Stimulated activated naive B cell treated with anti-CD40 and anti-IgM and Interleukin-4, amounts not matched to agents 10 μg/mL and 1 μg/mL and 100 μg/mL, for 72 hours (primary cell): ENCODE measurements at regions not wholly inside any gene's neighbourhood (a gene's known extent, or its start where the extent isn't known, plus 50 kb on each side); places are given as distances from the start of the nearest gene placed in this dataset.

Experiments
- ATAC-seq, 2 donors: fragments of 150-1000 bp; cut with Tn5 transposase; replicated peaks; 2 replicates each; pipeline ENCODE4 v1.10.0; 2021; ENCODE audit warnings: moderate library complexity in 1 of 2
- DNase-seq: peaks from one replicate; pipeline ENCODE4 v3.0.0; 2021
- H3K27ac Mint-ChIP-seq: one replicate; pipeline ENCODE4 v1.8.0; 2022; ENCODE audit warnings: mild to moderate bottlenecking, mixed read lengths
- H3K27me3 Mint-ChIP-seq, 2 donors: one replicate each; pipeline ENCODE4 v1.8.0; 2022; ENCODE audit warnings: mixed read lengths in 2 of 2
- H3K36me3 Mint-ChIP-seq, 2 donors: one replicate each; pipeline ENCODE4 v1.8.0; 2022; ENCODE audit warnings: mixed read lengths in 2 of 2, mild to moderate bottlenecking in 1 of 2
- H3K4me1 Mint-ChIP-seq, 2 donors: one replicate each; pipeline ENCODE4 v1.8.0; 2022; ENCODE audit warnings: mixed read lengths in 2 of 2, mild to moderate bottlenecking in 1 of 2
- H3K4me3 Mint-ChIP-seq, 2 donors: one replicate each; pipeline ENCODE4 v1.8.0; 2022; ENCODE audit warnings: mild to moderate bottlenecking in 2 of 2, mixed read lengths in 2 of 2, moderate library complexity in 1 of 2
- H3K9me3 Mint-ChIP-seq, 2 donors: one replicate each; pipeline ENCODE4 v1.8.0; 2022; ENCODE audit warnings: mixed read lengths in 2 of 2, mild to moderate bottlenecking in 1 of 2

DNA sequence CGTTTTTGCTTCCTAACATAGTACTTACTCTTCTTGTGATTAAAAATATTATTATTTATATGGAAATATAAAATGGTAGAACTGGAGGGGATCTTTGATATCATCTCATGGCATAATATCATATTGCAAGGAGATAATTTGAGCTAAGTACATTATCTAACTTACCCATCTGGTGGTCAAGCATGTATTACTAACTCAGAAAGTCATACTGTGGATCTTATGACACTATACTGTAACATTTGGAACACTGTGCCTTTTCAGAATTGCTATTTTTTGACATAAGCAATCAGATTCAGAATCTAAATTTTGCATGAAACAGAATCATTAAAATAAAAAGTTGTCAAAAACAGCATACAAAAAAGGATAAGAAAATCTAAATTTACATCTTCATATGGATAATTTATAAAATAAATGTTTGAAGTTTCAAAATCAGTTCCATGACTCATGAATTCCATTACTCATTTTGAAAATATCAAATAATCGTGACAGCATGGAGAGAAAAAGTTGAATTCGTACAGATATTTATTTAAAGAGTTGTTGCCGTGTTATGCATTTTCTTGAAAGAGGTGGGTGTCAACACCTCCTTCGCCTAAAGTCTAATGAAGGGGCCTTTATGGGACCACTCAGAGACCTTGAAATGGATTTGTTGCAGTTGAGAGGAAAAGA, 928.1 kb downstream of the PDHA2 start:
- Mint-ChIP-seq H3K4me1 (no peaks in the 10 kb centered on the region), H3K9me3 (peaks cover 0 to 3% of the 10 kb centered on the region in 2 donors), H3K4me3 (no peak overlapping the region), H3K27ac (no peak overlapping the region), H3K27me3 (no peaks in the 10 kb centered on the region), H3K36me3 (no peaks in the 10 kb centered on the region)
- no peak for ATAC-seq
- no peak for DNase-seq

DNA sequence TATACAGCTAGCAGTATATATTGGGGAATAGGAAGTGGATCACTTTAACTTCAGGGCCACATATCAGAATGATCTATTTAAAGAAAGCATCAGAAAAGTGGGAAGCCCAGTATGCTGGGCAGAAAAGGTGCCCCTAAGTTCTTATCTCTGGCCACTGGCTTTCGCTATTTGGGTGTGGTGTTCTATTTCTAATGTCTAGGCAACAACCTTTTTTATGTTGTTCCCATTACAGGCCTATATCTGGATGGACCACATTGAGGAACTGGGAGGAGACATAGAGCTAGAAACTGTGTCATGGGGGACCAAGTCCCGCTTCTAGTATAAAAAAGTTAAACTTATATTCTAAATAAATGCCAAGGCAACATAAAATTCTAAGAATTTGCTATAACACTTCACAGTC, 935.6 kb downstream of the PDHA2 start:
- Mint-ChIP-seq H3K27me3 (no peaks in the 10 kb centered on the region), H3K9me3 (peaks cover 0 to 5% of the 10 kb centered on the region in 2 donors), H3K36me3 (no peaks in the 10 kb centered on the region), H3K4me1 (no peaks in the 10 kb centered on the region), H3K4me3 (no peak overlapping the region), H3K27ac (no peak overlapping the region)
- no peak for DNase-seq
- no peak for ATAC-seq

DNA sequence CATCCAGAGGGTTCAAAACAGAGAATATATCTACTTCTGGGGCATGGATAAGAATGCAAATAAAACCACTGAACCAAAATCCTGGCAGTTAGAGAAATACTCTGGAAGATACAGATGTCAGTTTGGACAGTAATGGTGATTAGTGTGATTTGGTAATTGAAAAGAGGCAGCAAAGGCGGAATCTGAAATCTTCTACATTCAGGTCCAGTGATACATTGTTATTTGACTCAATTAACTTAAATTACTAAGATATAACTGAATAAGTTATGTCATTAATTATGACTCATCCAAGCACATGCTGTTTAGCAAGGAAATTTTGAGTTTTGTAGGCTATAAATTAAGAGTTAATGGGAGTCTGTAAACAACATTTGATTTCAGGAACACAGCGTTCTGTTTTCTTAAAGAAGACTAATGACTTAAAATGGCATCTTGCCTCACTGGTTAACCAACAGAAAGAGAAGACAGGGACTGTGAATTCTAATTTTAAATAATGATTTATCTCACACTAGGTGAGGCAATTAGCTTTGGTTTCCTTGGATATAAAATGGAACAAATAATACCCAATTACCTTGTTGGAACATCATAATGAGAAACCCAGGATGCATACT, 937.1 kb downstream of the PDHA2 start:
- no peak for ATAC-seq
- H3K4me3 Mint-ChIP-seq = no peak overlapping the region

DNA sequence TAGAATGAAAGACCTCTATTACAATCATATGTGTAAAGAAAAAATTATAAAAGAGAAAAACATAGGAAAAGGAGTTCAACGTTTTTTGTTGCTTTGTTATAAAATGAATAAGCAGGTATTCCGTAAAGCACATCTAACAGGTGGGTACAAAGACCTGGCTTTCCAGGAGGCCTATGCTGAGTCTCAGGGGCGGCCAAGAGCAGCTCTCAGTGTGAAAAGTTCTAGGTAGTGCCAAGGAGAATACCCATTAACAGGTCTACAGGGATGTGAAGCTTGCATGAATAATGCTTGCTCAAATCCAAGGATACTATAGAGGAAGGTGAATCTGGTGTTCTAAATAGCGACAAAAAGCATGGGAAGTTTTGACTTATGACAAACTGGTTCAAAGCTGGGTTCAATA, 944.4 kb downstream of the PDHA2 start:
- Mint-ChIP-seq H3K4me1 (no peaks in the 10 kb centered on the region), H3K36me3 (no peaks in the 10 kb centered on the region), H3K27me3 (no peaks in the 10 kb centered on the region), H3K4me3 (no peak overlapping the region), H3K9me3 (peaks cover under 1 to 6% of the 10 kb centered on the region in 2 donors), H3K27ac (no peak overlapping the region)
- DNase-seq (no peak), ATAC-seq (no peak)

More for the DNA sequence above, 937.1 kb downstream of the PDHA2 start:
- H3K4me1 Mint-ChIP-seq = no peaks in the 10 kb centered on the region
- peaks cover 0 to 6% of the 10 kb centered on the region in 2 donors for H3K9me3 Mint-ChIP-seq
- H3K36me3 Mint-ChIP-seq = no peaks in the 10 kb centered on the region
- H3K27ac Mint-ChIP-seq = no peak overlapping the region
- H3K27me3 Mint-ChIP-seq = no peaks in the 10 kb centered on the region
- DNase-seq = no peak

DNA sequence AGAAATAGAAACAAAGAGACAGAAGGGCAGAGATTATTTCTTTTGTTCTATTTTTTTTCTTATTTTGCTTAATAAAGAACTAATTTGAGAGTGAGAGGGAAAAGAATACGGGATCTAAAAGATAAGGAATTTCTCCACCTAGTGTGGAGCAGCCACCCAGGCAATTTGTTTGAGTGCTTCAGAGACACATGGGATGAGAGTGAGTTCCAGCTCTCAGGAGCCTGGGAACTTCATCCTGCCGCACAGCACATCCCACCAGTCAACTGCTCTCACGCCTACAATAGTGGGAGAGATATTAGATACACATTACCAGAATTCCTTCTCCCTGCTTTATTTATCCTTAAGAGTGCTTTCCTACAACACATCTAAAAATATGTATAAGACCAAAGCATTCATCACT, 946.4 kb downstream of the PDHA2 start:
- ATAC-seq = no peak
- Mint-ChIP-seq H3K36me3 (no peaks in the 10 kb centered on the region), H3K4me3 (no peak overlapping the region), H3K4me1 (no peaks in the 10 kb centered on the region), H3K27me3 (no peaks in the 10 kb centered on the region), H3K27ac (no peak overlapping the region), H3K9me3 (peaks cover 3% of the 10 kb centered on the region in 2 donors)
- DNase-seq = no peak

DNA sequence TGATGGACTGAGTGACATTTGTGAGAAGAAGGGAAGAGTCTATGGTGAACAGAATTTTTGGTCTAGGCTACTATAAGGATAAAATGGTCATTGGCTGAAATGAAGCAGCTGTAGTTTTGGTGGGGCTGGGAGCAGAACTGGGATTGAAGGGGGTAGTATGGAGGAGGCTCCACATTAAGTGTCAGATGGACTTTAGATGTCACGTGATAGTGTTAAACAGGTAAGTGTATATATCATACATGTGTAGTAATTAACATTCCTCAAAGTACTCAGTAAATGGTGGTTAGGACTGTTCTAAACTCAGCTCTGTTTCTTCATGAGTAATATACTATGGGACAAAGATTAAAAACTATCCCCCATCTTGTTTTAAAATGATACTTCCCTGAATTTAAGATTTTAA, 947.9 kb downstream of the PDHA2 start:
- DNase-seq = no peak
- no peaks in the 10 kb centered on the region for H3K4me1 Mint-ChIP-seq
- H3K36me3 Mint-ChIP-seq = no peaks in the 10 kb centered on the region
- no peak overlapping the region for H3K4me3 Mint-ChIP-seq
- no peak for ATAC-seq
- no peaks in the 10 kb centered on the region for H3K27me3 Mint-ChIP-seq
- no peak overlapping the region for H3K27ac Mint-ChIP-seq
- H3K9me3 Mint-ChIP-seq = peaks cover 3% of the 10 kb centered on the region in 2 donors

DNA sequence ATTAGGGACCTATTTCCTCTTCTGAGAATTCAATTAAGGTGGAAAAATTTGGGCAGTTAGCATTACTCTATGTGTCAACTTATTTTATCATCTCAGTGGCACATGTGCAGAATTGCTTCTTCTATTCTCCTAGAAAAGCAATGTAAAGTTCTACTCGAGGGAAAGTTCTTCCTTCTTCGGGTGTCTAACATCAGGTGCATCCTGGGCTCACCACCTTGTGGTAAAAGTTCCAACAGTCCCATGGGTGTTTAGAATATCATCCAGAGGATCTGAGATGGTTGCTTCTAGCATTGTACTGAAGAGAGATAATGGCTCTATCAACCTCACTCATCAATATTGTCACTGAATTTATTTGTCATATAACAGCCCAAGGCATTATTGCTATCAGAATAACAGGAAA, 969.7 kb downstream of the PDHA2 start:
- Mint-ChIP-seq H3K27ac (no peak overlapping the region), H3K27me3 (no peaks in the 10 kb centered on the region), H3K4me1 (no peaks in the 10 kb centered on the region), H3K36me3 (no peaks in the 10 kb centered on the region), H3K4me3 (no peak overlapping the region), H3K9me3 (peaks cover 4 to 6% of the 10 kb centered on the region in 2 donors)
- ATAC-seq = no peak
- DNase-seq = no peak

DNA sequence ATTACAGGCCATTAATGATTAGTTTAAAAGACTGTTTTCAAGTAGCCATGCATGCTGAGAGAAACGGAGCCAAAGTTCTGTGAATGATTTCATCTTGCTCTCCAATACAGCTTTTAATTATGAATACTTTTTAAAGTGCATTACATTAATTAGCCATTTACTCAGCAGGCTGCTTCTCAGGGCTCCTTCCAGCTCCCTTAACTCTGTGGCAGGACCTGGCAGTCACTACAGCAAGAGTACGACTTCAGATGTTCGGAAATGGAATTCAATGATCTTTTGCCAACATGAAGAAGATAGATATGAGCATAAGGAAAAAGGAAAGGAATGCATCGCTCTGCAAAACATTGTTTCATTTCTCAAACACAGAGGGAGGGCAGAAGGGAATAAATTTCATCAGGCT, 987.2 kb downstream of the PDHA2 start:
- no peak overlapping the region for H3K27ac Mint-ChIP-seq
- H3K9me3 Mint-ChIP-seq = no peaks in the 10 kb centered on the region
- no peak for ATAC-seq

DNA sequence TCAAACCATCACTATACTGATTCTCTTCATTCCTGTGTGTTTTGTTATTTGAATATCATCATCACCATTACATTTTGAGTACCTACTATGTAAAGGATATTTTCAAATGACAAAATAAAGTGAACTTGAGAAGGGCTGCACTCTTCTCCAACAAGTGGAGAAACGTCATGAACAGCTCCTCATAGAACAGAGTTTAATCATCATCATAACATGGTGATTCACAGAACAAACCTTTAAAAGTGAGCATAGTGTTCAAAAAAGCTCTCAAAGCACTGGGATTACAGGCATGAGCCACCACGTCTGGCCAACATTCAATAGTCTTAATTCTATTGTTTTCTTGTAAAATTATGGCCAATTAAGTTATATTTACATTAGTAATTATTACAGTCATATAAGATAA, 993.9 kb downstream of the PDHA2 start:
- ATAC-seq (no peak), DNase-seq (no peak)
- Mint-ChIP-seq H3K4me3 (no peak overlapping the region), H3K4me1 (no peaks in the 10 kb centered on the region), H3K27me3 (no peaks in the 10 kb centered on the region), H3K36me3 (no peaks in the 10 kb centered on the region), H3K27ac (no peak overlapping the region), H3K9me3 (no peaks in the 10 kb centered on the region)

More for the DNA sequence above, 987.2 kb downstream of the PDHA2 start:
- no peak for DNase-seq
- no peaks in the 10 kb centered on the region for H3K27me3 Mint-ChIP-seq
- no peaks in the 10 kb centered on the region for H3K36me3 Mint-ChIP-seq
- no peaks in the 10 kb centered on the region for H3K4me1 Mint-ChIP-seq
- H3K4me3 Mint-ChIP-seq = no peak overlapping the region

DNA sequence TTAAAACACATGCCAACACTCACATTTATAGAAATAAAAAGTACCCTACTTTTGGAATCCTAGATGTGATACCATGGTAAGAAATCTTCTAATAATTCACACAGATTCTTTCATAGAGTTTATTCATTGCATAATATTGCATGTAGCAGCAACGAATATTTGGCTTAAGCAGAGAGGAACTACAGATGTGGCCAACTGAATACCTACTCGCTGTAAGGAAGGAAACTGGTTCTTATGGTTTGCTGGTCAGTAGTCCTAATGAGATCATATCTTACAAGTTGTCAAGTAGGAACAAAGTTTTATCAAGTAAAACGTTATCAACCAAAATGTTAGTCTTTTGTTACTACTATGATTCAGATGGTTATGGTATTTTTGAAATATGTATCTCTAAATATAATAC, 996.1 kb downstream of the PDHA2 start:
- ATAC-seq = no peak
- H3K27me3 Mint-ChIP-seq = no peaks in the 10 kb centered on the region
- H3K4me1 Mint-ChIP-seq = no peaks in the 10 kb centered on the region
- DNase-seq = no peak
- H3K27ac Mint-ChIP-seq = no peak overlapping the region
- H3K9me3 Mint-ChIP-seq = no peaks in the 10 kb centered on the region
- H3K36me3 Mint-ChIP-seq = no peaks in the 10 kb centered on the region
- no peak overlapping the region for H3K4me3 Mint-ChIP-seq

DNA sequence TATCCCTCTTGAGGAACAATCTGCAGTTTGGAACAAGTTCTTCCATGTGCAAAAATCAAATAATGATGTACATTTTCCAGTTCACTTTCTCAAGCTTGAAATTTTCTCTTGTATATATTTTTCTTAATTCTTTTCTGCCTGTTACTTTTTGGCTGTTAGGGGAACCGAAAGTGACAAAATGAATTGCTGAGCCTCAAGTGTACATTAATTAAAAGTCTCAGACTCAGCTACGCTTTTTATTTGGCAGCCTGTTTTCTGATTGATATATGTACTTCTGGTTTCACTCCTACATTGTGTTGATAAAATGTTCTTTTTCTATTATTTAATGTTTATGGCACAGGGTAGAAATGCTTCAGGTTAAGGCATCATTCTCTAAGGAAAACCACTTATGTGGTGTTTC, 999.5 kb downstream of the PDHA2 start:
- ATAC-seq = no peak
- H3K4me3 Mint-ChIP-seq = no peak overlapping the region
- no peaks in the 10 kb centered on the region for H3K4me1 Mint-ChIP-seq
- H3K36me3 Mint-ChIP-seq = no peaks in the 10 kb centered on the region
- peaks cover 0 to 2% of the 10 kb centered on the region in 2 donors for H3K9me3 Mint-ChIP-seq
- no peak overlapping the region for H3K27ac Mint-ChIP-seq
- H3K27me3 Mint-ChIP-seq = no peaks in the 10 kb centered on the region
- DNase-seq = no peak

DNA sequence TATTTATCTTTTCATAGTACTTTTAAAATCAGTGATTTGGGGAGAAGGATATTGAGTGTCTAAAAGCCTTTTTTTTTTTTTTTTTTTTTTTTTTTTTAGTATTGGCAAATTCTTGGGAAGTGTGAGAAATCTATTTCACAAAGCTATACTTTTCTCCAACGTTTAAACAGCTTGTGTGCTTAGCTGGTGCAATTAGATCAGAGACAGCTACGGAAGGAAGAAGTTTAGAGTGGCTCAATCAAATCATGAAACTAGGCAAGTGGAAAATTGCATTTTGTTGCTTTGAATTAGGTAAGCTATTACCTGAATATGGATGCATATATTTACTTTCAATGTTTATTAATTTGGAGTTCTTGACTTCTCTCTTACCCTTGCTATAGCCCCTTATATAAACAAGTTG, 1001.9 kb downstream of the PDHA2 start:
- Mint-ChIP-seq H3K4me3 (no peak overlapping the region), H3K9me3 (peaks cover 0 to 2% of the 10 kb centered on the region in 2 donors), H3K27me3 (no peaks in the 10 kb centered on the region), H3K4me1 (no peaks in the 10 kb centered on the region), H3K27ac (no peak overlapping the region), H3K36me3 (no peaks in the 10 kb centered on the region)
- ATAC-seq = no peak
- no peak for DNase-seq

DNA sequence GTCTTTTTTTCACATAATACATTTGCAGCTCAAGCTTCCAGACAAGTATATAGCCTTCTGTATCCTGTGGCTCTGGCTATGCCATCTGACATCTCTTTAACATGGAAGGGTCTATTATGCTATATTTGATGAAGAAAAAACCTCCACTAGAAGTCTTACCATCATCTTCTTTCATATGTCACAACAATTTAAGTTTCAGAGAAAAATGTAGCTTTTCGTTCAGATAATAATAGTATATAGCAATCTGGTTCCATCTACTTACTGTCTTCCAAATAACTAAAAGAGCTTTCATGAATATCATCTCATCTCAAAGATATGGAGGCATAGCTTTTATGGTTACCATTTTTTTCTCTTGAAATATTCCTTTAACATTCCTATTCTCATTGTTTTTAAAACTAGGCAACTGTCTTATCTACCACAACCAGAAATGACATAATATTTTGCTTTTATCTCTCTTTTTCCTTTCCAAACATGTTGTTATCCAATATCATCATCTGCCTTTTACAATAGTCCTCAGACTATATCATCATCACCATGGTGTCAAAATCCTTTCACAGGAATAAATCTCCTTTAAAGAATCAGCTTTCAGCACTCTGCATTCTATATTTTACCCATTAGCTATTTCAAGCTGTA, 1005.1 kb downstream of the PDHA2 start:
- ATAC-seq = no peak
- Mint-ChIP-seq H3K9me3 (peaks cover 0 to 2% of the 10 kb centered on the region in 2 donors), H3K36me3 (no peaks in the 10 kb centered on the region), H3K4me3 (no peak overlapping the region), H3K27me3 (no peaks in the 10 kb centered on the region), H3K27ac (no peak overlapping the region), H3K4me1 (no peaks in the 10 kb centered on the region)
- no peak for DNase-seq

DNA sequence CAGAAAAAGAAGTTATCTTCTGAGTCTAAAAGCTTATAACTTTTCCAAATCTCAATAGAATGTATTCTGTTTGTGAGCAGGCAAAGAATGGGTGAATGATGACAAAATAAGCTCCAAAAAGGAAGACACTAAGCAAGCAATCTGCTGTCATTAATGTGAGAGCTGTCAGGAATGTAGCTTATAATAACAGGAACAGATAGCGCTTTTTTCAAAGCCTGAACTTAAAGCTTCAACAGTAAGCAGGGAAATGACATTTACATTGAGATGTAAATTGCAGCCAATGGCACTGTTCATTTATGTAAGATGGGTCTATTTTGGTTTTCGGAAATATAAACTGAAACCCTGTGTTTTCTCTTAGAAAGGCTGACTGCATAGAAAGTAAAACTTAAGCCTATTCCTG, 1005.9 kb downstream of the PDHA2 start:
- Mint-ChIP-seq H3K27ac (no peak overlapping the region), H3K4me1 (no peaks in the 10 kb centered on the region)

DNA sequence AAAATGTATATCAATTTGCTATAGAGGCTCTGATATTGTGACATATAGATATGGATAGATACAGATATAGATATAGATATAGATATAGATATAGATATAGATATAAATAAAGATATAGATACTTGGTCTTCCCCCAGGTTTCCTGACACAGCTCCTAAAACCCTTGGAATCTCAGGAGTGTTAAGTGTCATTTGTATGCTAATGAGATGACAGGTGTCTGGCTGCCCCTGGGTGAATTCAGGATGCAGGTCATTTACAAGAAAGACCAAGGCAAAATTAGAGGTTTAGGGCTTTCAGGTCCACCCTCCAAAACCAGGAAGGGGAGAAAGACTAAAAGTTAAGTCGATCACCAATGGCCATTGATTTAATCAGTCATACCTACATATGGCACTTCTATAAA, 1034.8 kb downstream of the PDHA2 start:
- DNase-seq (no peak), ATAC-seq (no peak)
- H3K27ac Mint-ChIP-seq = no peak overlapping the region
- H3K4me1 Mint-ChIP-seq = no peaks in the 10 kb centered on the region
- H3K4me3 Mint-ChIP-seq = no peak overlapping the region
- peaks cover 1 to 14% of the 10 kb centered on the region in 2 donors for H3K9me3 Mint-ChIP-seq
- H3K27me3 Mint-ChIP-seq = no peaks in the 10 kb centered on the region
- H3K36me3 Mint-ChIP-seq = no peaks in the 10 kb centered on the region

More for the DNA sequence above, 1005.9 kb downstream of the PDHA2 start:
- H3K9me3 Mint-ChIP-seq = peaks cover 0 to 2% of the 10 kb centered on the region in 2 donors
- no peak for DNase-seq
- ATAC-seq = no peak
- H3K27me3 Mint-ChIP-seq = no peaks in the 10 kb centered on the region
- H3K4me3 Mint-ChIP-seq = no peak overlapping the region
- no peaks in the 10 kb centered on the region for H3K36me3 Mint-ChIP-seq
